ENCODE measurements at regions not wholly inside any gene's neighbourhood (a gene's known extent, or its start where the extent isn't known, plus 50 kb on each side); places are given as distances from the start of the nearest gene placed in this dataset.

DNA sequence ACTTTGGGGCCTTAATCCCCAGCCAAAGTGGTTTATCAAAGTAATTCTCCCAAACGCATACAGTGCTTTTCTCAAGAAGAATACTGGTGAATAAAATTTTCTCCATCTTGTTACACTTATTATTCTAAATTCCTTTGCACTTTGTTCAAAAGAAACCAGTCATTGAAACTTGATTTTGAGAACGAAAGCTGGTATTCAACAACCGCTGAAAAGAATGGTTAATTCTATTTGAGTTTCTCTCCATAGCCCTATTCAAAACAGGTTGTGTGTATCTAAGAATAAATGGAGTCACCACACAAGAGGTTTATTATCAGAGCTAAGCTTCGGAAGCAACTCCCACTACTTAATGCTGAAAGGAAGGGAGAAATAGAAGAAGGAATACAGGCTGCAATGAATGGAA, 117.7 kb downstream of the C1D start:
- 71 to 78% methylated on average over 4 of the region's 4 CpGs for WGBS, 2 donors
- ATAC-seq, result no peak
- no peaks in the 10 kb centered on the region for H3K27me3 ChIP-seq
- no peak overlapping the region for H3K4me3 ChIP-seq
- H3K4me1 ChIP-seq, result no peaks in the 10 kb centered on the region
- H3K27ac ChIP-seq, result no peak overlapping the region
- intact Hi-C loops (cut with DNase I), result no loop called here
- H3K9me3 ChIP-seq, result no peaks in the 10 kb centered on the region
- TF ChIP-seq POLR2A (IDR thresholded peaks at IDR 0.05), result no peak
- no peaks in the 10 kb centered on the region for H3K36me3 ChIP-seq (replicated peaks in 1 of 2; ENCODE audit: insufficient read depth in 1 of 2, low read depth in 2 of 2)
- no peak for DNase-seq

DNA sequence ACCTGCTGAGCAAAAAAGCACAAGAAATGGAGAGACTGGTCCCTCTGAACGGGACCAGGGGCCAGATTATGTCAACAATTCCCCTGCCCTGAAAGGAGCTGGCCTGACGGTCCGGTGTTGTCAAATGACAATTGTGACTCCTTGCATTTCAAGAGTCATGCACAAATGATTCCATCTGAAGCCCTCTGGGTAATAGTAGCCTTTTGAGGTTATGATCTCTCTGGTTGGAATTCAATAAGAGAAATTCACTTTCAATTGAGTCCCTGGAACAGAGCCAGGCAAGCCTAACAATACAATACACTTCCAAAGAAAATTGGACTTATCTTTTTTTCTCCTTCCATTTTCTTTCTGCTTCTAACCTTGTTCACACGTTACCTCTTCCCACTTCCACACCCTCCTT, 116.9 kb downstream of the C1D start:
- Histone ChIP-seq H3K27me3 (no peaks in the 10 kb centered on the region), H3K4me1 (no peaks in the 10 kb centered on the region), H3K9me3 (no peaks in the 10 kb centered on the region), H3K4me3 (no peak overlapping the region), H3K27ac (no peak overlapping the region), H3K36me3 (replicated peaks in 1 of 2; ENCODE audit: insufficient read depth in 1 of 2, low read depth in 2 of 2) (no peaks in the 10 kb centered on the region)
- DNase-seq (no peak), ATAC-seq (no peak)
- TF ChIP-seq, protein P1, sequence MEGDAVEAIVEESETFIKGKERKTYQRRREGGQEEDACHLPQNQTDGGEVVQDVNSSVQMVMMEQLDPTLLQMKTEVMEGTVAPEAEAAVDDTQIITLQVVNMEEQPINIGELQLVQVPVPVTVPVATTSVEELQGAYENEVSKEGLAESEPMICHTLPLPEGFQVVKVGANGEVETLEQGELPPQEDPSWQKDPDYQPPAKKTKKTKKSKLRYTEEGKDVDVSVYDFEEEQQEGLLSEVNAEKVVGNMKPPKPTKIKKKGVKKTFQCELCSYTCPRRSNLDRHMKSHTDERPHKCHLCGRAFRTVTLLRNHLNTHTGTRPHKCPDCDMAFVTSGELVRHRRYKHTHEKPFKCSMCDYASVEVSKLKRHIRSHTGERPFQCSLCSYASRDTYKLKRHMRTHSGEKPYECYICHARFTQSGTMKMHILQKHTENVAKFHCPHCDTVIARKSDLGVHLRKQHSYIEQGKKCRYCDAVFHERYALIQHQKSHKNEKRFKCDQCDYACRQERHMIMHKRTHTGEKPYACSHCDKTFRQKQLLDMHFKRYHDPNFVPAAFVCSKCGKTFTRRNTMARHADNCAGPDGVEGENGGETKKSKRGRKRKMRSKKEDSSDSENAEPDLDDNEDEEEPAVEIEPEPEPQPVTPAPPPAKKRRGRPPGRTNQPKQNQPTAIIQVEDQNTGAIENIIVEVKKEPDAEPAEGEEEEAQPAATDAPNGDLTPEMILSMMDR (IDR thresholded peaks at IDR 0.05), result no peak
- TF ChIP-seq POLR2A (IDR thresholded peaks at IDR 0.05), result no peak
- intact Hi-C loops (cut with DNase I), result no loop called here
- 45 to 46% methylated on average over 4 of the region's 4 CpGs for WGBS, 2 donors

DNA sequence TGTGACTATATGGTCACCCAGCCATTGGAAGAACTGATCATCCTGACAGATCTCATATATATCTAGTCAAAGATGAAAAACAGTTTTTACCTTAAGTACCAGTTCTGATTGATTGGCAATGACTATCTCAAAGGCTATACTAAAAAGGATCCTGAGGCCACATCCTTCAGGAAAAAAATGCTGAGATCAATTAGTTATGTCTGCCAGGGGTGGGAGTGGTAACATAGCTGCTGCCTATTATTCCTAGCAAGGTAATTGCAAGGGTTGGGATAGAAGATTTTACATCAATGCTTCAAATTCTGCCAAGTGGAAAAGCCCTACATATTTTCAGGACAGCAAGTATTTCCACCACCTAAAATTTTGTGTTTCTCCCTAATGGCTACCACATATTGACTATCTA, 114.7 kb downstream of the C1D start:
- TF ChIP-seq POLR2A (IDR thresholded peaks at IDR 0.05), result no peak
- TF ChIP-seq, protein P1 (IDR thresholded peaks at IDR 0.05), result no peak
- intact Hi-C loops (cut with DNase I), result no loop called here
- no peak overlapping the region for H3K4me3 ChIP-seq
- no peaks in the 10 kb centered on the region for H3K36me3 ChIP-seq (replicated peaks in 1 of 2; ENCODE audit: insufficient read depth in 1 of 2, low read depth in 2 of 2)
- no peaks in the 10 kb centered on the region for H3K4me1 ChIP-seq
- H3K27me3 ChIP-seq, result no peaks in the 10 kb centered on the region
- no peak overlapping the region for H3K27ac ChIP-seq
- no peak for DNase-seq
- H3K9me3 ChIP-seq, result no peaks in the 10 kb centered on the region
- ATAC-seq, result no peak

DNA sequence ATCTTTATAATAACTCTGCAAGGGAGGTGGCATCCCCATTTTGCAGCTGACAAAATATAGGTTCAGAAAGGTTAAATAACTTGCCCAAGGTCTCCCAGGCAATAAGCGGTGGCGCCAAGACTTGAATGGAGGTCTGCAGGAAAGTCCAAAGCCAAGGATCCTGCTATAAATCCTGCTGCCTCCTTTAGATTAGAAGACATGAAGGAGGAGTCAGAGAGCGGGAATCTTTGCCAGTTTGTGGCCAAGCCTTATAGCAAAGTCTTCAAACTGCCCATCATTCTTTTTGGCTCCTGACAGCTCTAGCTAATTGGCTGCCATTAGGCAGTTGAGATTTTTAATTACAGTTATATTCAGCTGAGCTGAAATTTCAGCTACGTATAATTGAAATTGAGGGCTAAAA, 114.3 kb downstream of the C1D start:
- no peaks in the 10 kb centered on the region for H3K9me3 ChIP-seq
- ATAC-seq, result no peak

DNA sequence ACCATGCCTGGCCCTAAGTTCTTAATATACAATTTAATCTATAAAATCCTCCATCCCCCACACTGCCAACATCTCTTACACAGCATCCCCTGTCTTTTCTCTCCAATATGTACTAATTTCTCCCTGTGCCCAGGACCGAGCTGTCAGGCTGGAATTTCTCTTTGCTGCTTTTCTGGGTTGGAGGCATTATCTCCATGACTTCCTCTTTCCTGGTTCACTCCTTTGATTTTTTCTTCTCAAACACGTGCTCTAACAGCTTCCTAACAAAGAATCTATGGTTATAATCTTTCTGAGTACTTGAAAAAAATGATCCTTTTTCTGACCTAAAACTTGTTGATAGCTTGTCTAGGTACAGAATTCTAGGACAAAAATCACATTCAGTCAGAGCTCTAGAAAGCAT, 112.8 kb downstream of the C1D start:
- 71 to 76% methylated on average over 2 of the region's 2 CpGs for WGBS, 2 donors

More for the DNA sequence above, 114.3 kb downstream of the C1D start:
- H3K4me3 ChIP-seq, result no peak overlapping the region
- H3K27ac ChIP-seq, result no peak overlapping the region
- no peak for DNase-seq
- intact Hi-C loops (cut with DNase I), result no loop called here
- no peaks in the 10 kb centered on the region for H3K27me3 ChIP-seq
- no peaks in the 10 kb centered on the region for H3K4me1 ChIP-seq
- WGBS, 2 donors, result 92 to 98% methylated on average over 4 of the region's 4 CpGs
- TF ChIP-seq, protein P1 (IDR thresholded peaks at IDR 0.05), result no peak
- no peak for TF ChIP-seq POLR2A (IDR thresholded peaks at IDR 0.05)
- no peaks in the 10 kb centered on the region for H3K36me3 ChIP-seq (replicated peaks in 1 of 2; ENCODE audit: insufficient read depth in 1 of 2, low read depth in 2 of 2)

More for the DNA sequence above, 112.8 kb downstream of the C1D start:
- Histone ChIP-seq H3K4me3 (no peak overlapping the region), H3K9me3 (no peaks in the 10 kb centered on the region), H3K27me3 (no peaks in the 10 kb centered on the region), H3K4me1 (no peaks in the 10 kb centered on the region), H3K27ac (no peak overlapping the region), H3K36me3 (replicated peaks in 1 of 2; ENCODE audit: insufficient read depth in 1 of 2, low read depth in 2 of 2) (no peaks in the 10 kb centered on the region)
- intact Hi-C loops (cut with DNase I), result no loop called here
- TF ChIP-seq, protein P1 (IDR thresholded peaks at IDR 0.05), result no peak
- no peak for TF ChIP-seq POLR2A (IDR thresholded peaks at IDR 0.05)
- DNase-seq (no peak), ATAC-seq (no peak)

All from body of pancreas (tissue), 4 donors.